ENCODE measurements at regions not wholly inside any gene's neighbourhood (a gene's known extent, or its start where the extent isn't known, plus 50 kb on each side); places are given as distances from the start of the nearest gene placed in this dataset.

- Histone ChIP-seq H3K36me3 (ENCODE audit: insufficient read depth, low read length) (no peaks in the 10 kb centered on the region), H3K9me3 (ENCODE audit: low read length) (no peaks in the 10 kb centered on the region), H3K27me3 (ENCODE audit: insufficient read depth, low read length) (no peaks in the 10 kb centered on the region), H3K4me3 (ENCODE audit: low read length) (no peak overlapping the region), H2AFZ (ENCODE audit: low read depth, low read length) (no peak overlapping the region), H3K4me1 (ENCODE audit: insufficient read depth, low read length) (peaks cover 15% of the 10 kb centered on the region)
These were observed 476.0 kb upstream of the TBL1XR1 start for GRCh38 chr3:177673112-177673914.

- Histone ChIP-seq H3K9me3 (ENCODE audit: low read length) (no peaks in the 10 kb centered on the region), H2AFZ (ENCODE audit: low read depth, low read length) (no peak overlapping the region), H3K4me3 (ENCODE audit: low read length) (no peak overlapping the region), H3K27me3 (ENCODE audit: insufficient read depth, low read length) (no peaks in the 10 kb centered on the region), H3K36me3 (ENCODE audit: insufficient read depth, low read length) (no peaks in the 10 kb centered on the region), H3K4me1 (ENCODE audit: insufficient read depth, low read length) (peaks cover 15% of the 10 kb centered on the region)
These were observed 476.9 kb upstream of the TBL1XR1 start for GRCh38 chr3:177674186-177674585.

GRCh38 chr3:177676148-177676547 lies 478.9 kb upstream of the TBL1XR1 start:
- Histone ChIP-seq H2AFZ (ENCODE audit: low read depth, low read length) (peak overlapping the region; percentile 67), H3K36me3 (ENCODE audit: insufficient read depth, low read length) (no peaks in the 10 kb centered on the region), H3K4me1 (ENCODE audit: insufficient read depth, low read length) (peaks cover 19% of the 10 kb centered on the region), H3K9me3 (ENCODE audit: low read length) (no peaks in the 10 kb centered on the region), H3K4me3 (ENCODE audit: low read length) (no peak overlapping the region), H3K27me3 (ENCODE audit: insufficient read depth, low read length) (no peaks in the 10 kb centered on the region)

GRCh38 chr3:177676947-177677587 lies 479.8 kb upstream of the TBL1XR1 start:
- H3K4me3 ChIP-seq (ENCODE audit: low read length), result peak overlapping the region; percentile 21
- H2AFZ ChIP-seq (ENCODE audit: low read depth, low read length), result peak overlapping the region; percentile 67
- peaks cover 27% of the 10 kb centered on the region for H3K4me1 ChIP-seq (ENCODE audit: insufficient read depth, low read length)
- H3K9me3 ChIP-seq (ENCODE audit: low read length), result no peaks in the 10 kb centered on the region
- H3K36me3 ChIP-seq (ENCODE audit: insufficient read depth, low read length), result no peaks in the 10 kb centered on the region
- H3K27me3 ChIP-seq (ENCODE audit: insufficient read depth, low read length), result no peaks in the 10 kb centered on the region

- Histone ChIP-seq H3K27me3 (ENCODE audit: insufficient read depth, low read length) (no peaks in the 10 kb centered on the region), H3K9me3 (ENCODE audit: low read length) (no peaks in the 10 kb centered on the region), H3K4me3 (ENCODE audit: low read length) (no peak overlapping the region), H3K36me3 (ENCODE audit: insufficient read depth, low read length) (no peaks in the 10 kb centered on the region), H2AFZ (ENCODE audit: low read depth, low read length) (no peak overlapping the region), H3K4me1 (ENCODE audit: insufficient read depth, low read length) (peaks cover 31% of the 10 kb centered on the region)
These were observed 482.5 kb upstream of the TBL1XR1 start for GRCh38 chr3:177679568-177680471.

- no peak overlapping the region for H3K4me3 ChIP-seq (ENCODE audit: low read length)
- no peaks in the 10 kb centered on the region for H3K27me3 ChIP-seq (ENCODE audit: insufficient read depth, low read length)
- no peaks in the 10 kb centered on the region for H3K36me3 ChIP-seq (ENCODE audit: insufficient read depth, low read length)
- H2AFZ ChIP-seq (ENCODE audit: low read depth, low read length), result no peak overlapping the region
- no peaks in the 10 kb centered on the region for H3K9me3 ChIP-seq (ENCODE audit: low read length)
- peaks cover 31% of the 10 kb centered on the region for H3K4me1 ChIP-seq (ENCODE audit: insufficient read depth, low read length)
These were observed 483.2 kb upstream of the TBL1XR1 start for GRCh38 chr3:177680472-177680821.

GRCh38 chr3:177681156-177681555 lies 483.9 kb upstream of the TBL1XR1 start:
- Histone ChIP-seq H3K27me3 (ENCODE audit: insufficient read depth, low read length) (no peaks in the 10 kb centered on the region), H3K4me1 (ENCODE audit: insufficient read depth, low read length) (peaks cover 29% of the 10 kb centered on the region), H3K9me3 (ENCODE audit: low read length) (no peaks in the 10 kb centered on the region), H2AFZ (ENCODE audit: low read depth, low read length) (no peak overlapping the region), H3K4me3 (ENCODE audit: low read length) (no peak overlapping the region), H3K36me3 (ENCODE audit: insufficient read depth, low read length) (no peaks in the 10 kb centered on the region)

GRCh38 chr3:177681852-177682251 lies 484.6 kb upstream of the TBL1XR1 start:
- Histone ChIP-seq H3K4me1 (ENCODE audit: insufficient read depth, low read length) (peaks cover 22% of the 10 kb centered on the region), H3K9me3 (ENCODE audit: low read length) (no peaks in the 10 kb centered on the region), H3K27me3 (ENCODE audit: insufficient read depth, low read length) (no peaks in the 10 kb centered on the region), H3K36me3 (ENCODE audit: insufficient read depth, low read length) (no peaks in the 10 kb centered on the region), H3K4me3 (ENCODE audit: low read length) (no peak overlapping the region), H2AFZ (ENCODE audit: low read depth, low read length) (no peak overlapping the region)

GRCh38 chr3:177683586-177683985 lies 486.3 kb upstream of the TBL1XR1 start:
- H3K4me1 ChIP-seq (ENCODE audit: insufficient read depth, low read length), result peaks cover 16% of the 10 kb centered on the region
- H3K27me3 ChIP-seq (ENCODE audit: insufficient read depth, low read length), result no peaks in the 10 kb centered on the region
- no peaks in the 10 kb centered on the region for H3K9me3 ChIP-seq (ENCODE audit: low read length)
- H3K36me3 ChIP-seq (ENCODE audit: insufficient read depth, low read length), result no peaks in the 10 kb centered on the region
- H2AFZ ChIP-seq (ENCODE audit: low read depth, low read length), result no peak overlapping the region
- H3K4me3 ChIP-seq (ENCODE audit: low read length), result no peak overlapping the region

GRCh38 chr3:177686671-177687070 lies 489.4 kb upstream of the TBL1XR1 start:
- no peaks in the 10 kb centered on the region for H3K9me3 ChIP-seq (ENCODE audit: low read length)
- H3K27me3 ChIP-seq (ENCODE audit: insufficient read depth, low read length), result no peaks in the 10 kb centered on the region
- H3K4me1 ChIP-seq (ENCODE audit: insufficient read depth, low read length), result peaks cover 6% of the 10 kb centered on the region
- no peak overlapping the region for H2AFZ ChIP-seq (ENCODE audit: low read depth, low read length)
- no peak overlapping the region for H3K4me3 ChIP-seq (ENCODE audit: low read length)
- no peaks in the 10 kb centered on the region for H3K36me3 ChIP-seq (ENCODE audit: insufficient read depth, low read length)

- H3K27me3 ChIP-seq (ENCODE audit: insufficient read depth, low read length), result no peaks in the 10 kb centered on the region
- H3K36me3 ChIP-seq (ENCODE audit: insufficient read depth, low read length), result no peaks in the 10 kb centered on the region
- H2AFZ ChIP-seq (ENCODE audit: low read depth, low read length), result no peak overlapping the region
- H3K9me3 ChIP-seq (ENCODE audit: low read length), result no peaks in the 10 kb centered on the region
- H3K4me1 ChIP-seq (ENCODE audit: insufficient read depth, low read length), result peaks cover 2% of the 10 kb centered on the region
- H3K4me3 ChIP-seq (ENCODE audit: low read length), result no peak overlapping the region
These were observed 490.0 kb upstream of the TBL1XR1 start for GRCh38 chr3:177687291-177687690.

GRCh38 chr3:177688152-177688551 lies 490.9 kb upstream of the TBL1XR1 start:
- Histone ChIP-seq H3K4me1 (ENCODE audit: insufficient read depth, low read length) (no peaks in the 10 kb centered on the region), H3K27me3 (ENCODE audit: insufficient read depth, low read length) (no peaks in the 10 kb centered on the region), H3K36me3 (ENCODE audit: insufficient read depth, low read length) (no peaks in the 10 kb centered on the region), H2AFZ (ENCODE audit: low read depth, low read length) (no peak overlapping the region), H3K9me3 (ENCODE audit: low read length) (no peaks in the 10 kb centered on the region), H3K4me3 (ENCODE audit: low read length) (no peak overlapping the region)

GRCh38 chr3:177689077-177689476 lies 491.8 kb upstream of the TBL1XR1 start:
- Histone ChIP-seq H3K36me3 (ENCODE audit: insufficient read depth, low read length) (no peaks in the 10 kb centered on the region), H2AFZ (ENCODE audit: low read depth, low read length) (no peak overlapping the region), H3K4me3 (ENCODE audit: low read length) (no peak overlapping the region), H3K4me1 (ENCODE audit: insufficient read depth, low read length) (peaks cover 5% of the 10 kb centered on the region), H3K27me3 (ENCODE audit: insufficient read depth, low read length) (no peaks in the 10 kb centered on the region), H3K9me3 (ENCODE audit: low read length) (no peaks in the 10 kb centered on the region)

Measured in neuron (in vitro differentiated cells).